ENCODE measurements at regions not wholly inside any gene's neighbourhood (a gene's known extent, or its start where the extent isn't known, plus 50 kb on each side); places are given as distances from the start of the nearest gene placed in this dataset.

DNA sequence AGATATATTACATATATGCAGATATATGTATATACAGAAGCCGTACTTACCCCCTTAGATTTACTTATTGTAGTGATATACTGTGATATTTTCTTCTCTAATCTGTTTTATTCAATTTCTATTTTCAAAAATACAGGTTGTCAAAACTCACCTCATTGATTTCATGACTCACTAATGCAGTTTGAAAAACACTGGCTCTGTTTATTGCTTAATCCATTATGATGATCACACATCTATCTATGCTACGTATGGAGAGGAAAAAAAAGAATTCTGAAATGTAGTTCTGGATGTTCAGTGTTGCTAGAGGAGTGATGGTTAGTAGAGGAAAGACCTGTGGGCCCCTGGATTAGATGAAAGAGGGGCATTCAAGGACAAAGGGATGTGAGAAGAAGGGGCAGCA, 121.0 kb upstream of the RPS23 start:
- TF ChIP-seq, protein P1, sequence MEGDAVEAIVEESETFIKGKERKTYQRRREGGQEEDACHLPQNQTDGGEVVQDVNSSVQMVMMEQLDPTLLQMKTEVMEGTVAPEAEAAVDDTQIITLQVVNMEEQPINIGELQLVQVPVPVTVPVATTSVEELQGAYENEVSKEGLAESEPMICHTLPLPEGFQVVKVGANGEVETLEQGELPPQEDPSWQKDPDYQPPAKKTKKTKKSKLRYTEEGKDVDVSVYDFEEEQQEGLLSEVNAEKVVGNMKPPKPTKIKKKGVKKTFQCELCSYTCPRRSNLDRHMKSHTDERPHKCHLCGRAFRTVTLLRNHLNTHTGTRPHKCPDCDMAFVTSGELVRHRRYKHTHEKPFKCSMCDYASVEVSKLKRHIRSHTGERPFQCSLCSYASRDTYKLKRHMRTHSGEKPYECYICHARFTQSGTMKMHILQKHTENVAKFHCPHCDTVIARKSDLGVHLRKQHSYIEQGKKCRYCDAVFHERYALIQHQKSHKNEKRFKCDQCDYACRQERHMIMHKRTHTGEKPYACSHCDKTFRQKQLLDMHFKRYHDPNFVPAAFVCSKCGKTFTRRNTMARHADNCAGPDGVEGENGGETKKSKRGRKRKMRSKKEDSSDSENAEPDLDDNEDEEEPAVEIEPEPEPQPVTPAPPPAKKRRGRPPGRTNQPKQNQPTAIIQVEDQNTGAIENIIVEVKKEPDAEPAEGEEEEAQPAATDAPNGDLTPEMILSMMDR (IDR thresholded peaks at IDR 0.05), result no peak
- no peak for TF ChIP-seq POLR2A (IDR thresholded peaks at IDR 0.05)

All from body of pancreas (tissue), 4 donors.